Neural cell (in vitro differentiated cells): ENCODE measurements at regions not wholly inside any gene's neighbourhood (a gene's known extent, or its start where the extent isn't known, plus 50 kb on each side); places are given as distances from the start of the nearest gene placed in this dataset.

Experiments
- EZH2 ChIP-seq: fragments of 200-600, 300-800 bp; shearing (Covaris generic), sonication (generic); IDR thresholded peaks from 2 replicates; pipeline ENCODE4 v1.6.1; 2014; ENCODE audit warnings: antibody characterized with exemption, low read length, borderline replicate concordance, mild to moderate bottlenecking; ENCODE audit not compliant: insufficient read depth, poor library complexity, severe bottlenecking
- MXI1 ChIP-seq: fragments of 450-650 bp; conservative IDR thresholded peaks from 2 replicates; pipeline ENCODE4 v1.6.1; 2014; ENCODE audit warnings: antibody characterized with exemption, mild to moderate bottlenecking; ENCODE audit not compliant: poor library complexity, severe bottlenecking
- POLR2AphosphoS5 ChIP-seq: IDR thresholded peaks from 2 replicates; pipeline ENCODE4 v1.6.1; 2012
- RAD21 ChIP-seq: fragments of 450-650 bp; conservative IDR thresholded peaks from 2 replicates; pipeline ENCODE4 v1.6.1; 2014; ENCODE audit warnings: antibody characterized with exemption, mild to moderate bottlenecking, moderate library complexity
- TAF1 ChIP-seq: IDR thresholded peaks from 2 replicates; pipeline ENCODE4 v1.6.1; 2012; ENCODE audit warnings: low read depth
- TF ChIP-seq, protein P1 (sequence below): fragments of 450-650 bp; IDR thresholded peaks from 2 replicates; pipeline ENCODE4 v1.5.1; 2014; ENCODE audit warnings: antibody characterized with exemption, mild to moderate bottlenecking, moderate library complexity; ENCODE audit not compliant: poor library complexity, severe bottlenecking

DNA sequence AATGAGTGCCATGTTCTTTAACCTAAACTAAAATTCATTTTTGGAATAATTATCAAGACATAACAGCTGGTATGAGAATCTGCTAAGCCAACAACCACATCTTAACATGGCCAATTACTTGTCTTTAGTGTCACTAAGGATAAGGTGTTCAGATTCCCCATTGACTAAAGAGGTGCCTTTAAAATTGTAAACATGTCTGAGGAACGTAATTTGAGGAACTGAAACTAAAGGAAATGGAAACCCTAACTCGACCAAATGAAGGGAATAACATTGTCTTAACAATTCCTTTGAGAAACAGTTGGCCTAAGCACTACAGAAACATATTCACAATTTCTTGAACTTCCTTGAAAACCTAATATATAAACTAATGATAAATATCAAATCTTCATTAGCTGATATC, 355.4 kb upstream of the GULP1 start:
- TF ChIP-seq, protein P1, sequence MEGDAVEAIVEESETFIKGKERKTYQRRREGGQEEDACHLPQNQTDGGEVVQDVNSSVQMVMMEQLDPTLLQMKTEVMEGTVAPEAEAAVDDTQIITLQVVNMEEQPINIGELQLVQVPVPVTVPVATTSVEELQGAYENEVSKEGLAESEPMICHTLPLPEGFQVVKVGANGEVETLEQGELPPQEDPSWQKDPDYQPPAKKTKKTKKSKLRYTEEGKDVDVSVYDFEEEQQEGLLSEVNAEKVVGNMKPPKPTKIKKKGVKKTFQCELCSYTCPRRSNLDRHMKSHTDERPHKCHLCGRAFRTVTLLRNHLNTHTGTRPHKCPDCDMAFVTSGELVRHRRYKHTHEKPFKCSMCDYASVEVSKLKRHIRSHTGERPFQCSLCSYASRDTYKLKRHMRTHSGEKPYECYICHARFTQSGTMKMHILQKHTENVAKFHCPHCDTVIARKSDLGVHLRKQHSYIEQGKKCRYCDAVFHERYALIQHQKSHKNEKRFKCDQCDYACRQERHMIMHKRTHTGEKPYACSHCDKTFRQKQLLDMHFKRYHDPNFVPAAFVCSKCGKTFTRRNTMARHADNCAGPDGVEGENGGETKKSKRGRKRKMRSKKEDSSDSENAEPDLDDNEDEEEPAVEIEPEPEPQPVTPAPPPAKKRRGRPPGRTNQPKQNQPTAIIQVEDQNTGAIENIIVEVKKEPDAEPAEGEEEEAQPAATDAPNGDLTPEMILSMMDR: no peak
- TF ChIP-seq RAD21 (no peak), POLR2AphosphoS5 (no peak), EZH2 (no peak), TAF1 (no peak), MXI1 (no peak)
